PC-3 (cell line): ENCODE measurements at regions not wholly inside any gene's neighbourhood (a gene's known extent, or its start where the extent isn't known, plus 50 kb on each side); places are given as distances from the start of the nearest gene placed in this dataset.

Experiments
- ATAC-seq: fragments of 200-7000 bp; cut with Tn5 transposase; 2 replicates; pipeline ENCODE4 v1.9.1; 2020; ENCODE audit warnings: mild to moderate bottlenecking, moderate library complexity
- BruUV-seq: library from RNA; stranded (reverse); fragments of 400-500 nt; replicated peaks from 2 replicates; lab custom pipeline; 2021; lab: Mats Ljungman, UMichigan
- CTCF ChIA-PET: fragments of 300-600 bp; sonication (Branson Sonifier 250); formaldehyde crosslinking; loops from one replicate; lab custom pipeline; 2022; ENCODE audit warnings: antibody characterized with exemption; lab: Charles Lee
- POLR2A ChIA-PET: fragments of 300-600 bp; sonication (Branson Sonifier 250); formaldehyde crosslinking; loops from one replicate; lab custom pipeline; 2022; ENCODE audit warnings: antibody characterized with exemption; ENCODE audit not compliant: unreplicated experiment; lab: Charles Lee
- DNase-seq: peaks from one replicate; pipeline ENCODE4 v3.0.0-alpha.2; 2015
- H2AFZ ChIP-seq: fragments of 300-600 bp; sonication (generic); 2 replicates; pipeline ENCODE4 v1.6.0; 2016; ENCODE audit warnings: antibody characterized with exemption, low read length
- H3F3A ChIP-seq: fragments of 300-600 bp; sonication (generic); one replicate; pipeline ENCODE4 v1.6.0; 2017; ENCODE audit warnings: antibody characterized with exemption, low read length, control low read depth, mild to moderate bottlenecking; ENCODE audit not compliant: unreplicated experiment
- H3K27ac ChIP-seq: fragments of 300-600 bp; sonication (generic); 2 replicates; pipeline ENCODE4 v1.5.1; 2016; ENCODE audit warnings: mild to moderate bottlenecking, low read length
- H3K27me3 ChIP-seq: fragments of 300-600 bp; sonication (generic); 2 replicates; pipeline ENCODE4 v1.6.1; 2016; ENCODE audit warnings: low read length, mixed read lengths
- H3K36me3 ChIP-seq: fragments of 300-600 bp; sonication (generic); 2 replicates; pipeline ENCODE4 v1.6.1; 2016; ENCODE audit warnings: low read depth, mixed run types, low read length, mixed read lengths
- H3K4me1 ChIP-seq: fragments of 300-600 bp; sonication (generic); 2 replicates; pipeline ENCODE4 v1.5.1; 2016; ENCODE audit warnings: low read length; ENCODE audit not compliant: insufficient read depth
- H3K4me2 ChIP-seq: fragments of 300-600 bp; sonication (generic); 2 replicates; pipeline ENCODE4 v1.6.0; 2016; ENCODE audit warnings: low read length
- H3K4me3 ChIP-seq: fragments of 300-600 bp; sonication (generic); 2 replicates; pipeline ENCODE4 v1.5.1; 2016; ENCODE audit warnings: mild to moderate bottlenecking, low read length, mixed read lengths
- H3K79me2 ChIP-seq: fragments of 300-600 bp; sonication (generic); 2 replicates; pipeline ENCODE4 v1.6.1; 2017; ENCODE audit warnings: low read length, mixed read lengths
- H3K9ac ChIP-seq: fragments of 300-600 bp; sonication (generic); 2 replicates; pipeline ENCODE4 v1.6.0; 2016; ENCODE audit warnings: mild to moderate bottlenecking, low read length
- H3K9me2 ChIP-seq: fragments of 300-600 bp; sonication (generic); replicated peaks from 2 replicates; pipeline ENCODE4 v1.6.1; 2016; ENCODE audit warnings: mixed run types, low read length, mixed read lengths
- H3K9me3 ChIP-seq: fragments of 300-600 bp; sonication (generic); 2 replicates; pipeline ENCODE4 v1.6.1; 2016; ENCODE audit warnings: low read length, mixed read lengths
- H4K20me1 ChIP-seq: fragments of 300-600 bp; sonication (generic); 2 replicates; pipeline ENCODE4 v1.6.1; 2016; ENCODE audit warnings: low read length, mixed read lengths
- EZH2 ChIP-seq: fragments of 300-600 bp; sonication (generic); IDR thresholded peaks from one replicate; pipeline ENCODE4 v1.6.1; 2017; ENCODE audit warnings: antibody characterized with exemption, mild to moderate bottlenecking, low read length; ENCODE audit not compliant: unreplicated experiment
- EZH2phosphoT487 ChIP-seq: fragments of 300-600 bp; sonication (generic); IDR thresholded peaks from 2 replicates; pipeline ENCODE4 v1.6.1; 2018; ENCODE audit warnings: mild to moderate bottlenecking, antibody characterized with exemption, low read length, borderline replicate concordance
- intact Hi-C: fragments of 100-400 bp; cut with micrococcal nuclease; formaldehyde crosslinking; loops from 2 replicates; pipeline ENCODE4 v1.9.0; 2023
- TF ChIP-seq, protein P1 (sequence below): fragments of 300-600 bp; sonication (generic); conservative IDR thresholded peaks from 2 replicates; pipeline ENCODE4 v1.5.1; 2017; ENCODE audit warnings: antibody characterized with exemption, low read depth, mild to moderate bottlenecking, low read length

DNA sequence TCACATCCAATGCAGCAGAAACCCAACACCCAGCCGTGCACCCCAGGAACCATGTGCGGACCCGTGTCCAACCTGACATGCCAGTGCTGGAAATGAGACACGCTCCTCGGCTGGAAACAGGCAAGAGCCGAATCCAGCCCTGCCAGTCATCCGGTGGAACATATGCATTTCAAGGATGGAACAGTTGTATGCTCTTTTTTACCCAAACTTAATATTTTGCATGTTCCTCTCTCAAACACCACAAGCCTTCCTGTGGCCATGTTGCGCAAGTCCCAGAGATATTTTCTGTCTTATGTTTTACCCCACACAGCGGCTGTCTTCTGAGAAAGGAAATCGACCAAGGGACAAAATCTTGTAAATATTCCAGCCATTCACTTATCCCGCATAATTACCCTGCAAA, 196.9 kb downstream of the BCL11B start:
- Histone ChIP-seq H3F3A (no peaks in the 10 kb centered on the region), H2AFZ (no peak overlapping the region), H3K4me3 (no peak overlapping the region), H3K79me2 (no peaks in the 10 kb centered on the region), H3K9me3 (no peaks in the 10 kb centered on the region), H4K20me1 (no peaks in the 10 kb centered on the region), H3K36me3 (no peaks in the 10 kb centered on the region), H3K27ac (no peak overlapping the region), H3K27me3 (peaks cover 25% of the 10 kb centered on the region), H3K9me2 (no peaks in the 10 kb centered on the region), H3K9ac (no peak overlapping the region), H3K4me2 (no peak overlapping the region), H3K4me1 (no peaks in the 10 kb centered on the region)
- BruUV-seq = no TSS peak
- TF ChIP-seq EZH2phosphoT487 = no peak
- intact Hi-C loops = no loop called here
- POLR2A ChIA-PET = no interaction called here
- ATAC-seq (no peak), DNase-seq (no peak)
- CTCF ChIA-PET = no interaction called here

DNA sequence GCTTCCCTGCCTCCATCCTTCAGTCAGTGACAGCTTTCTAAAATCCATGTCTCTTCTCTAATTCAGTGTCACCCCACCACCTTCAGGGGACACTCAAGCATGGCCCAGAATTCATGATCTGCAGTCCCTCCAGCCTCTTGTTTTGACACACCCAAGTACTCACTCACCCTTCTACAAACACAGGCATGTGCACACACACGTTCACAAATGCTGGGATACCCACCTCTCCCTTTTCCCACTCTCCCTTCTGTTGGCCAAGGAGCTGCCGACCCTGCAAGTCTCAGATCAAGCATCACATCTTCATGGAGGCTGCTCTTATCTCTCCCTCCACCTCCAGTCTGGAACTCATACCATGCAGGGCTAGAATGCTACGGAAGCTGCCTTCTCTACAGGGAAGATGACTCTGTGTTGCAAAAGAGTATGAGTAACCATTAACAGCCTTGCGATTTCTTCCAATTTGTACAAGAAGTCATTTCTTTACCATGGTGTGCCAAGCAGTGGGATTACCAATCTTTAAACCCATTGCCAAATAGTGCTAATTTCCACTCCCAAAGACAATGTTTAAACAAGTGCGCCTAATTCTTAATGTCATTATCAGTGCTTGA, 196.1 kb downstream of the BCL11B start:
- Histone ChIP-seq H3K27ac (no peak overlapping the region), H3K27me3 (peaks cover 25% of the 10 kb centered on the region), H3K4me2 (no peak overlapping the region), H3K9me2 (no peaks in the 10 kb centered on the region), H2AFZ (no peak overlapping the region), H3K9ac (no peak overlapping the region), H4K20me1 (no peaks in the 10 kb centered on the region), H3F3A (no peaks in the 10 kb centered on the region), H3K9me3 (no peaks in the 10 kb centered on the region), H3K4me3 (no peak overlapping the region), H3K79me2 (no peaks in the 10 kb centered on the region), H3K36me3 (no peaks in the 10 kb centered on the region), H3K4me1 (no peaks in the 10 kb centered on the region)
- TF ChIP-seq EZH2phosphoT487 = no peak
- TF ChIP-seq, protein P1, sequence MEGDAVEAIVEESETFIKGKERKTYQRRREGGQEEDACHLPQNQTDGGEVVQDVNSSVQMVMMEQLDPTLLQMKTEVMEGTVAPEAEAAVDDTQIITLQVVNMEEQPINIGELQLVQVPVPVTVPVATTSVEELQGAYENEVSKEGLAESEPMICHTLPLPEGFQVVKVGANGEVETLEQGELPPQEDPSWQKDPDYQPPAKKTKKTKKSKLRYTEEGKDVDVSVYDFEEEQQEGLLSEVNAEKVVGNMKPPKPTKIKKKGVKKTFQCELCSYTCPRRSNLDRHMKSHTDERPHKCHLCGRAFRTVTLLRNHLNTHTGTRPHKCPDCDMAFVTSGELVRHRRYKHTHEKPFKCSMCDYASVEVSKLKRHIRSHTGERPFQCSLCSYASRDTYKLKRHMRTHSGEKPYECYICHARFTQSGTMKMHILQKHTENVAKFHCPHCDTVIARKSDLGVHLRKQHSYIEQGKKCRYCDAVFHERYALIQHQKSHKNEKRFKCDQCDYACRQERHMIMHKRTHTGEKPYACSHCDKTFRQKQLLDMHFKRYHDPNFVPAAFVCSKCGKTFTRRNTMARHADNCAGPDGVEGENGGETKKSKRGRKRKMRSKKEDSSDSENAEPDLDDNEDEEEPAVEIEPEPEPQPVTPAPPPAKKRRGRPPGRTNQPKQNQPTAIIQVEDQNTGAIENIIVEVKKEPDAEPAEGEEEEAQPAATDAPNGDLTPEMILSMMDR = no peak
- TF ChIP-seq EZH2 = no peak
- BruUV-seq = no TSS peak
- no peak for ATAC-seq
- ChIA-PET CTCF (no interaction called here), POLR2A (no interaction called here)
- intact Hi-C loops = no loop called here
- DNase-seq = no peak

DNA sequence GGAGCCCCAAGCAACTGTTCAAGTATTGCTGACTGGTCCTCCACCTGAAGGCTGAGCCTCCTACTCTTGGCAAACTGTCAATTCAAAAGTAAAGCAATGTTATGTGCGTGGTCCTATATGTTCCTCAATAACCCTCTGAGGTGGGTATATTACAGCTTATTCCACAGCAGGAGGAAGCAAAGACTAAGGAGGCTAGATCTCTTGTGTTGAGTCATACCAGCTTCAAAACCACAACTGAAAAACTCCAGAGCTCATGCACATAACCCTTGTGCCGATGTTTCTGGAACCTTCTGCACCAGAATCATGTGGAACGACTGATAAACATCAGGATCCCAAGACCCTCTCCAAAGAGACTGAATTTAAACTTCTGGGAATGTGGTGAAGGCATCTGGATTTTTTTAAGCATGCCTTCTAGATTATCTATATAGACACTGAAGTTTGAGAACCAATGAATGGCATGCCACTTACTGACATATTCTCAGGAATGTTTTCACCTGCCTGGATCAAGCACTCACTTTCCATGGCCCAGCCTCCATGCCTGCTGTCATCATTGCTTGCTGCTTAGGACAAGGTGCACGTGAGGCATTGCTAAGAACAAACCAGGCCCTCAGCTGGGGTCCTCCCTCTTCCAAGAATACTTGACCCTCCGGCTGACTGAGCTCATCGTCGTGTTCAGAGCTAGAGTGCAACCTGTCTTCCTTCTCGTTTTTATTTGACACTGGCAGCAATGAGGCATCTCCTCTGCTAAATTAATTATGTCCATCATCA, 194.7 kb downstream of the BCL11B start:
- CTCF ChIA-PET = no interaction called here
- ATAC-seq (no peak), DNase-seq (no peak)
- Histone ChIP-seq H4K20me1 (no peaks in the 10 kb centered on the region), H3K9me2 (no peaks in the 10 kb centered on the region), H3K27ac (no peak overlapping the region), H3K36me3 (no peaks in the 10 kb centered on the region), H3K27me3 (peaks cover 25% of the 10 kb centered on the region), H3K9me3 (no peaks in the 10 kb centered on the region), H3K4me2 (no peak overlapping the region), H3F3A (no peaks in the 10 kb centered on the region), H3K9ac (no peak overlapping the region), H3K4me3 (no peak overlapping the region), H3K4me1 (no peaks in the 10 kb centered on the region), H3K79me2 (no peaks in the 10 kb centered on the region), H2AFZ (no peak overlapping the region)
- BruUV-seq = no TSS peak
- TF ChIP-seq EZH2phosphoT487 = no peak
- no peak for TF ChIP-seq EZH2
- TF ChIP-seq, protein P1 = no peak
- intact Hi-C loops = no loop called here
- POLR2A ChIA-PET = no interaction called here
